Keratinocyte (primary cell): ENCODE measurements at regions not wholly inside any gene's neighbourhood (a gene's known extent, or its start where the extent isn't known, plus 50 kb on each side); places are given as distances from the start of the nearest gene placed in this dataset.

ENCODE experiments used
- DNase-seq: peaks from one replicate; pipeline ENCODE4 v3.0.0-alpha.2; 2011; ENCODE audit warnings: low read depth, missing footprints, low spot score
- FAIRE-seq: peaks from 2 replicates; lab custom pipeline; 2011; peaks lifted over from hg19 to GRCh38; lab: Jason Lieb, UNC
- H2AFZ ChIP-seq: 2 replicates; pipeline ENCODE4 v1.6.0; 2012; ENCODE audit warnings: low read length, control low read depth, inconsistent platforms; ENCODE audit not compliant: control insufficient read depth
- H3K27ac ChIP-seq: 2 replicates; pipeline ENCODE4 v1.5.1; 2011; ENCODE audit warnings: low read length; ENCODE audit not compliant: control insufficient read depth, insufficient read depth
- H3K27me3 ChIP-seq: 3 replicates; pipeline ENCODE4 v1.6.0; 2011; ENCODE audit warnings: low read length; ENCODE audit not compliant: control insufficient read depth, insufficient read depth; ENCODE audit errors: extremely low read depth
- H3K36me3 ChIP-seq, 2 experiments: 2 replicates in 1 of 2; 3 replicates in 1 of 2; pipeline ENCODE4 v1.5.1; 2011; ENCODE audit warnings: low read length in 2 of 2, mild to moderate bottlenecking in 1 of 2; ENCODE audit not compliant: control insufficient read depth in 2 of 2, insufficient read depth in 2 of 2; ENCODE audit errors: extremely low read depth in 1 of 2
- H3K4me1 ChIP-seq: 3 replicates; pipeline ENCODE4 v1.5.1; 2011; ENCODE audit warnings: low read length; ENCODE audit not compliant: control insufficient read depth, insufficient read depth; ENCODE audit errors: extremely low read depth
- H3K4me2 ChIP-seq: 3 replicates; pipeline ENCODE4 v1.6.0; 2011; ENCODE audit warnings: low read depth, low read length; ENCODE audit not compliant: control insufficient read depth, insufficient read depth; ENCODE audit errors: extremely low read depth
- H3K4me3 ChIP-seq, 3 experiments: fragments of 200-600 bp in 1 of 3; sonication (generic) in 1 of 3; 2 replicates in 2 of 3; 3 replicates in 1 of 3; pipeline ENCODE4 v1.5.1; 2011 to 2016; ENCODE audit warnings: low read length in 3 of 3, mild to moderate bottlenecking in 3 of 3, control low read depth in 2 of 3, inconsistent platforms in 1 of 3, low read depth in 1 of 3, mixed read lengths in 1 of 3, mixed run types in 1 of 3, moderate library complexity in 1 of 3; ENCODE audit not compliant: control insufficient read depth in 2 of 3, insufficient read depth in 2 of 3; ENCODE audit errors: extremely low read depth in 1 of 3
- H3K79me2 ChIP-seq: 2 replicates; pipeline ENCODE4 v1.6.0; 2012; ENCODE audit warnings: low read length; ENCODE audit not compliant: control insufficient read depth, insufficient read depth
- H3K9ac ChIP-seq: 3 replicates; pipeline ENCODE4 v1.6.0; 2011; ENCODE audit warnings: low read length; ENCODE audit not compliant: control insufficient read depth, insufficient read depth; ENCODE audit errors: extremely low read depth
- H3K9me1 ChIP-seq: 3 replicates; pipeline ENCODE4 v1.6.0; 2011; ENCODE audit warnings: low read length; ENCODE audit not compliant: control insufficient read depth, insufficient read depth; ENCODE audit errors: extremely low read depth
- H3K9me3 ChIP-seq: 2 replicates; pipeline ENCODE4 v1.5.1; 2012; ENCODE audit warnings: low read depth, low read length; ENCODE audit not compliant: control insufficient read depth
- H4K20me1 ChIP-seq: 3 replicates; pipeline ENCODE4 v1.6.0; 2011; ENCODE audit warnings: low read length; ENCODE audit not compliant: control insufficient read depth, insufficient read depth; ENCODE audit errors: extremely low read depth
- EZH2 ChIP-seq: IDR thresholded peaks from one replicate; pipeline ENCODE4 v1.6.1; 2012; ENCODE audit warnings: inconsistent platforms, mild to moderate bottlenecking, low read length, moderate library complexity
- dilution Hi-C: fragments of 300-500 bp; cut with MboI; formaldehyde crosslinking; loops from one replicate; pipeline ENCODE4 v1.7.0; 2020; ENCODE audit warnings: low sequenced_read_pairs; ENCODE audit not compliant: extremely low pct_ligation_motif_present
- TF ChIP-seq, protein P1 (sequence below), 3 experiments: IDR thresholded peaks in 1 of 3; conservative IDR thresholded peaks in 1 of 3; optimal IDR thresholded peaks in 1 of 3; 2 replicates in 2 of 3; 3 replicates in 1 of 3; pipeline versions ENCODE3 to v1.5.1; 2011; ENCODE audit warnings: low read length in 3 of 3, mild to moderate bottlenecking in 3 of 3, moderate library complexity in 2 of 3, control low read depth in 1 of 3, inconsistent platforms in 1 of 3; ENCODE audit not compliant: insufficient read depth in 2 of 3; ENCODE audit errors: extremely low read depth in 1 of 3

DNA sequence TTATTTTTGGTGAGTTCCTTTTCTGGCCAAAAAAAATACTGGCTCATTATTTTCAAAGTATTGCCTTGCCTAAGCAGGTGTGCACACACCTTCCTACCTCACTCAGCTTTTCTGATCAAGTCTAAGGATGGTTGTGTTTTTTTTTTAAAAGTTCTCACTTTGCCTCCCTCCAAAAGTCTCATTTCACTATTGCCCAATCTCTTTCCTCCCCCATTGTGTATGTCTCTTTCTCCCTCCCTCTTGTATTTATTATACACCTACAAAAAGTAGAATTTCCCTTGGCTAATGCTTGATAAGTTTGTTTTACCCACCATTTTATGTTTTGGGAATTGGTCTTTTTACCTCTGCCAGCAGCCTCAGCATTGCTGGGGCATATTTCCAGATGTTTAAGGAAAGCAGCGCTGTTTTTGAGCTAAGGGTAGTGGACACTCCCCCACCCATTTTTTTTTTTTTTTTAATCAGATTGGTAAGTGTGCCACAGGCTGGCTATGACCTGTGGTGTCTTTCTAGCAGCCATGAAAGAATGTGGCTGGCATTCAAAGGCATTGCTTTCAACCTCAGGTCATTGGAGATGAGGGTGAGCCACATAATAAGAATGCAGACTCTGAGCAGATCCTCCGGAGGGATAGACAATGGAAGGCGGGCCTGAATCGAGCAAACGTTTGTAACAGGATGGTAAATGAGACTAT, 668.6 kb downstream of the UTRN start:
- Histone ChIP-seq H2AFZ (no peak overlapping the region), H3K27ac (no peak overlapping the region)
- peak; percentile 90 for FAIRE-seq

DNA sequence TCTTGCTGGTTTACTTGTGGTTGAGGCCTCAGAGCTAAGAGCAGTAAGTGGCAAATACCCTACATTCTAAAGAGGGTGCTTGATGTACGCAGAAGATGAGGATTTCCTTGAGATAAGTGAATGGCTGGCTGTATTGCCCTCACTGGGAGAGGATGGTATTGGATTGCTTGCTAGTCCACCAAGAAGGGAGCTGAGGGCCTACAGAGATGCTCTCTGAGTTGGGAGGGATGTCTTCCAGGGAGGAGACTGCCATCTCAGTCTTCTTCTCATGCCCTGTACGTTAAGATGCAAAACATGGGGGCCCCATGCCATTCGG, 669.1 kb downstream of the UTRN start:
- Histone ChIP-seq H3K9me1 (no peaks in the 10 kb centered on the region), H3K27ac (no peak overlapping the region), H3K79me2 (no peaks in the 10 kb centered on the region), H2AFZ (no peak overlapping the region), H4K20me1 (no peaks in the 10 kb centered on the region), H3K4me3 (no peak overlapping the region), H3K9ac (no peak overlapping the region), H3K4me2 (no peak overlapping the region), H3K4me1 (no peaks in the 10 kb centered on the region), H3K36me3 (no peaks in the 10 kb centered on the region), H3K27me3 (no peaks in the 10 kb centered on the region), H3K9me3 (no peaks in the 10 kb centered on the region)
- FAIRE-seq (no peak), DNase-seq (no peak)
- dilution Hi-C loops, result no loop called here
- TF ChIP-seq, protein P1, sequence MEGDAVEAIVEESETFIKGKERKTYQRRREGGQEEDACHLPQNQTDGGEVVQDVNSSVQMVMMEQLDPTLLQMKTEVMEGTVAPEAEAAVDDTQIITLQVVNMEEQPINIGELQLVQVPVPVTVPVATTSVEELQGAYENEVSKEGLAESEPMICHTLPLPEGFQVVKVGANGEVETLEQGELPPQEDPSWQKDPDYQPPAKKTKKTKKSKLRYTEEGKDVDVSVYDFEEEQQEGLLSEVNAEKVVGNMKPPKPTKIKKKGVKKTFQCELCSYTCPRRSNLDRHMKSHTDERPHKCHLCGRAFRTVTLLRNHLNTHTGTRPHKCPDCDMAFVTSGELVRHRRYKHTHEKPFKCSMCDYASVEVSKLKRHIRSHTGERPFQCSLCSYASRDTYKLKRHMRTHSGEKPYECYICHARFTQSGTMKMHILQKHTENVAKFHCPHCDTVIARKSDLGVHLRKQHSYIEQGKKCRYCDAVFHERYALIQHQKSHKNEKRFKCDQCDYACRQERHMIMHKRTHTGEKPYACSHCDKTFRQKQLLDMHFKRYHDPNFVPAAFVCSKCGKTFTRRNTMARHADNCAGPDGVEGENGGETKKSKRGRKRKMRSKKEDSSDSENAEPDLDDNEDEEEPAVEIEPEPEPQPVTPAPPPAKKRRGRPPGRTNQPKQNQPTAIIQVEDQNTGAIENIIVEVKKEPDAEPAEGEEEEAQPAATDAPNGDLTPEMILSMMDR (optimal IDR thresholded peaks at IDR 0.05 in 1 of 3, IDR thresholded peaks at IDR 0.05 in 1 of 3, conservative IDR thresholded peaks at IDR 0.05 in 1 of 3; ENCODE audit: extremely low read depth in 1 of 3, insufficient read depth in 2 of 3, low read length in 3 of 3), result no peak
- TF ChIP-seq EZH2, result no peak

More for the DNA sequence above, 668.6 kb downstream of the UTRN start:
- Histone ChIP-seq H3K9ac (no peak overlapping the region), H3K9me3 (no peaks in the 10 kb centered on the region), H3K9me1 (no peaks in the 10 kb centered on the region), H3K79me2 (no peaks in the 10 kb centered on the region), H3K4me1 (no peaks in the 10 kb centered on the region), H3K27me3 (no peaks in the 10 kb centered on the region), H4K20me1 (no peaks in the 10 kb centered on the region), H3K4me3 (no peak overlapping the region), H3K36me3 (no peaks in the 10 kb centered on the region), H3K4me2 (no peak overlapping the region)
- TF ChIP-seq, protein P1 (optimal IDR thresholded peaks at IDR 0.05 in 1 of 3, IDR thresholded peaks at IDR 0.05 in 1 of 3, conservative IDR thresholded peaks at IDR 0.05 in 1 of 3; ENCODE audit: extremely low read depth in 1 of 3, insufficient read depth in 2 of 3, low read length in 3 of 3), result no peak
- no peak for TF ChIP-seq EZH2
- dilution Hi-C loops, result no loop called here
- peak; percentile 32 for DNase-seq
